Midbrain (tissue), 1 donor: ENCODE measurements at regions not wholly inside any gene's neighbourhood (a gene's known extent, or its start where the extent isn't known, plus 50 kb on each side); places are given as distances from the start of the nearest gene placed in this dataset.

ENCODE experiments used
- DNase-seq: peaks from one replicate; lab custom pipeline; 2025; lab: John Stamatoyannopoulos, UW

DNA sequence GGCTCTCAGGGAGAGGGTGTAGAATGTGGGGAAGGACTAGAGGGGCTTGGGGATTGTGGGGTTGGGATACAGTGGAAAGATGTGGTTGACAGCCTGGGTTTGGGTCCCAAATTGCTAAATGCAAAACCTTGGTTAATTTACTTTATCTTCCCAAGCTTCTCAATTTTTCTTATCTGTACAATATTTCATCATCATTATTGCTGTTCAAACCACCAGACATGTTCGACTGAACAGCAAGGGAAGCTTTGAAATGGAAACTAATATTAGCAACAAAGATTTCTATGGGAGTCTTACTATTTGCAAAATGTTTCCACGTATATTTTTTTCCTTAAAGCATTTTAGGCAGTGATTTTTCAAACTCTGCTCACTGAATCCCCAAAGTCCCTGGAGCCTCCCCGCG lies 67.0 kb upstream of the KAZN start:
- DNase-seq = no peak

GRCh38 chr1:14535619-14536355 lies 62.7 kb upstream of the KAZN start:
- no peak for DNase-seq

GRCh38 chr1:14538335-14538734 lies 60.1 kb upstream of the KAZN start:
- no peak for DNase-seq

DNA sequence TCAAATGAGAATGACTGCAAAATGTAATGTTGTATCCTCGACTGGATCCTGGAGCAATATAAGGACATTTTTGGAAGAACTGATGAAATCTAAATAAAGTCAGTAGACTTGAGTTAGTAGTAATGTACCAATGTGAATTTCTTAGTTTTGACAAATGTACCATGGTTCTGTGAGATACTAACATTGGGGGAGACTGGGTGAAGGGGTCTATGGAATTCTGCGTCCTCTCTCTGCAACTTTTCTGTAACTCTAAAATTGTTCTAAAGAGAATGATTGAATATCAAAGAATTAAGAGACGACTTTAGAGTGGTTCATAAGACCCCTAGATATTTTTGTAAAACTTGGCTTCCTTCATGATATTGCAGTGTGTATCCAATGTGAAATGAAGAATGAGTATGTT lies 59.2 kb upstream of the KAZN start:
- DNase-seq = no peak

- no peak for DNase-seq
Measured at GRCh38 chr1:14539953-14540563, 58.4 kb upstream of the KAZN start.

- no peak for DNase-seq
Measured at GRCh38 chr1:14541348-14541747, 57.1 kb upstream of the KAZN start.

- DNase-seq = no peak
Measured at GRCh38 chr1:14543191-14543840, 55.2 kb upstream of the KAZN start.

- DNase-seq = no peak
Measured at GRCh38 chr1:14544319-14544718, 54.2 kb upstream of the KAZN start.

DNA sequence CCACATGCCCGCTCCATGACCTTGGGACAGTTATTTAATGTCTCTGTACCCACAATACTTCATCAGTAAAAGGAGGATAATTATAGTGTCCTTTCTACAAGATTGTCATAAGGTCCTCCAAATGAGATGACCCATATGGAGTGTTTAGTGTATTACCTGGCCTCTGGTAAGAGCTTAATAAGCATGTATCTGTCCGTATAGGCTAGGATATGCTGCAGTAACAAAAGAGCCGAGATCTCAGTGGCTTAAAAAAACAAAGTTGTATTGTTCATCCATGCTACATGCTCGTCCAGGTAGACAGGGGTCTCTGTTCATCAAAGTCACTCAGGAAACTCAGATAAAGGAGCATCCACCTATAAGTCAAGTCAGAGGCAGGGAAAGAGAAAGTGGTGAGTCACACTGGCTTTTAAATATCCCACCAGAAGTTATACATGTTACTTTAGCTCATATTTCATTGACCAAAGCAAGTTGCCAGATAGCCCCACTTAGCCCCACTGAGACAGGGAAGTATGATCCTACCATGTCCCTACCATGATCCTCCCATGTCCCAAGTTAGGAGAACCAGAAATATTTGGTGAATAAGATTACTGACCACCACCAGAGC lies 53.0 kb upstream of the KAZN start:
- no peak for DNase-seq

GRCh38 chr1:14546416-14546815 lies 52.1 kb upstream of the KAZN start:
- no peak for DNase-seq
